ENCODE measurements at regions not wholly inside any gene's neighbourhood (a gene's known extent, or its start where the extent isn't known, plus 50 kb on each side); places are given as distances from the start of the nearest gene placed in this dataset.
"Not testable (repeated sequence)": the region's sequence is repeated elsewhere in the genome, so short reads cannot be mapped to it uniquely, and the experiment has no call there.

DNA sequence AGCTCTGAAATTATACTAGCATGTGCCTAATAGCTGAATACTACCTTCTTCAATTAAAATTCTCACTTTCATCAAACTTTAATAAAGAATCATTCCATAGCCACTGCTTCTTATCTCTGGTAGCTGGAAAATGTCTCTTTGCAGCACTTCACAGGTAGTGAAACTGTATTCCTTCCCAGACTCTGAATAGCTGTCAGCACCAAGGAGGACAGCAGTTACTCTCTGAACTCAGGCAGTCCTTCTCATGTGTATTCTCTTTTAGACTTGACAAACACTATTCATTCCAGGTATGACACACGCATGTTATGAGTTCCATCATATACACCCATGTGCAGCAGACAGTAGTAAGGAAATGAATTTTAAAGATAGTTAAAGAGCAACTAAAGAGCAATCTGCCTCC is 627.1 kb downstream of the EFNA5 start:
- DNase-seq (ENCODE audit: low spot score) = no peak
- in situ Hi-C loops (cut with HindIII; ENCODE audit: low sequenced_read_pairs) = no loop called here

DNA sequence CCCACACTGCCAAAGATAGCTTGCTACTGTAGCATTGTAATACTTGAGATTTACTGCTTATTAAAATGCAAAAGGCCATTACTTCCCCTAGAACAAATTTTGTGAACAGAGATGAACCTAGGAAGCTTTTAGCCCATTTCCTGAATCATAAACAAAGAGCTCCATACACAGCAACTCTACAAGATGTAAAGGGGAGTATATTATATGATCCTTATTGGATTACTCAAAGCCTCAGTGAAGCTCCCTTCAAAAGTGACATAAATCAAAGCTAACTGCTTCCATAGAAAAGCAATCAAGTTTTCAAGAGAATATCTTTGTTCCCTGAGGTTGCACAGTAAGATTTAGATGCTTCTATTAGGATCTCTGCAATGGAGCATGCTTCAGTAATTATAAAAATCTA is 629.8 kb downstream of the EFNA5 start:
- in situ Hi-C loops (cut with HindIII; ENCODE audit: low sequenced_read_pairs) = no loop called here
- DNase-seq (ENCODE audit: low spot score) = no peak

DNA sequence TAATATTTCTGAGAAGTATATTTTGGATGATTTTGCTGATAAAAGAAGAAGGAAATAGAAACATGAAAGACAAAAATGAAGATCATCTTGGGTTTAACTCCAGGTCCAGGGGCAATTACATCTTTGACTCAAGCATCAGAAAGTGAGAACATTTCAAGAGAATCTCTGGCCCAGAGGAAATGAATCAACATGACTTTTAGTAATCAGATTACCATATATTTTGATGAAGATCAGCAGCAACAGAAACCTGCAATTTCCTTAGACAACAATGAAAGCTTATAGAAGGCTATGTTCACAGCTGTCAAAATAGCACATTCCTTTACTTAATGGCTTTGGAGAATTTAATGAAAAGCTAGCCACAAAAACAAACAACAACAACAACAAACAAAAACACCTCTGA is 638.1 kb downstream of the EFNA5 start:
- in situ Hi-C loops (cut with HindIII; ENCODE audit: low sequenced_read_pairs) = no loop called here
- no peak for DNase-seq (ENCODE audit: low spot score)

DNA sequence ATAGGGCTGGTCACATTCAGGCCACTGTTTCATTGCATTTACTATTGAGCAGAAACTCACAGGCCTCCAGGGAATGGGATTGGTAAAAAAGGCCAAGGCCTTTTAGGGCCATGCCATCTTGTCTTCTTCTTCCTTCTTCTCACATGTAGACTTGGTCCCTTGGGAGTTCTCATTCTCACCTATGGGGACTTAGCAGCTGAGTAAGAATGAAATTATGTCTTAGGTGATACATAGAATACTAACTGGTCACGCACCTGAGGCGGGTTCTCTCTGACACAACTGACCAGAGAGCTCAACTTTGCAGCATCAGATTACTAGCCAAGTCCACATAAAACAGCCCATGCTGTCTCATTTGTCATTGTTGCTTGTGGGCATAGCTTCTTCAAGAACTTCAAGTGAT is 641.8 kb downstream of the EFNA5 start:
- in situ Hi-C loops (cut with HindIII; ENCODE audit: low sequenced_read_pairs) = no loop called here
- DNase-seq (ENCODE audit: low spot score) = no peak

GRCh38 chr5:107025712-107026497 is 644.8 kb downstream of the EFNA5 start:
- DNase-seq (ENCODE audit: low spot score) = no peak

GRCh38 chr5:107023732-107024131 is 647.0 kb downstream of the EFNA5 start:
- in situ Hi-C loops (cut with HindIII; ENCODE audit: low sequenced_read_pairs) = no loop called here
- DNase-seq (ENCODE audit: low spot score) = no peak

More at GRCh38 chr5:107025712-107026497, 644.8 kb downstream of the EFNA5 start:
- in situ Hi-C loops (cut with HindIII; ENCODE audit: low sequenced_read_pairs) = no loop called here

DNA sequence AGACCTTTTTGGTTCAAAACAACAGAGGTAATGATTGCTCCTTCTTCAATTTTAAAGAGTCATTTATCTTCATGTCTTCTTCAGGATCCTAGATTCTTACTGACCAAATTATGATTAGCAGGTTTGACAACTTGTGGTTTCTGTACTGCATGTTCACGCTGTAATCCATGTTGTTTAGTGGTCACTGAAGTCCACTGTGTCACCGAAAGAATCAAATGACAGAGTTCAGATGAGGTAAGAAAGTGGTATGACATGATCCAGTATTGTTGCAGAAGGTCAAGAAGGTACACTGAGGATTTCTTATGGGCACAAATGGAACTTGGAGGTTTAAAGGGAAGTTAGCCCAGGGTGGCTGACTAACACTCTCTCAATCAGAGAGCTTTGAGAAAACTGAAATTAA is 649.2 kb downstream of the EFNA5 start:
- DNase-seq (ENCODE audit: low spot score) = no peak
- in situ Hi-C loops (cut with HindIII; ENCODE audit: low sequenced_read_pairs) = no loop called here

DNA sequence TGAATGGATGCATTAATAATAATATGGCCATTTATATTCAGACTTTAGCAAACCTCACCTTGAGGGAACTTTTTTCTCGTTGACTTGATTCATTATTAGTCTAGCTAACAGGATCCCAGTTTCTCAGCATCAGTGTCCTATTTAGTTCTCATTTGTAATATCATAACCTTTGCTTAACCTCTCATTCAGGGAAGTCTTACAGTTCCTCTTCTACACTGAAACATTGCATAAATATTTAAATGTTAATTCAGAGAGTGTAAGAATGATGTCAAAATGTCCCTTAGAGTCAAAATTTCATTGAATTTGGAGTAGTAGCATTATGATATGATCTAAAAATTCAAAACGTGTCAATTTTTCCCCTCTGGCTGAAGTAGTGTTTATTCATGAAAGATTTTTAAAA is 650.1 kb downstream of the EFNA5 start:
- no peak for DNase-seq (ENCODE audit: low spot score)
- in situ Hi-C loops (cut with HindIII; ENCODE audit: low sequenced_read_pairs) = no loop called here

GRCh38 chr5:107017616-107018015 is 653.1 kb downstream of the EFNA5 start:
- DNase-seq (ENCODE audit: low spot score) = no peak
- in situ Hi-C loops (cut with HindIII; ENCODE audit: low sequenced_read_pairs) = no loop called here

DNA sequence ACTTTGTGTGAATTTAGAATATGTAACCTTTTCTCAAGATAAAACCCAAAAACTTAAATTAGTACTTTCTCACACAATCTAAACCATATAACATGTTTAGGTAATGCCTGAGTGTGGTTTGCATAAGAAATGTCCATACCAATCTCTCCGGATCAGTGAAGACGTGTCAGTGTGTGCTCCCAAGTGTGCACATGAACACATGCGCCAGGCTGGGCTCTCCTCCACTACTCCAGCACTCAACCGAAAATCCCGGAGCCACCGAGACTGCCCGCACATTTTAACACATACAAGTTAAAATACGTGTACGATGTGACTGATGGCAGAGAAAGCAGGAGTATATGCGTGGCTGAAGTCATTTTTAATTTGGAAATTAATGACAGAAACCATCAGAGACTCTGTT is 658.4 kb downstream of the EFNA5 start:
- no peak for DNase-seq (ENCODE audit: low spot score)
- in situ Hi-C loops (cut with HindIII; ENCODE audit: low sequenced_read_pairs) = no loop called here

DNA sequence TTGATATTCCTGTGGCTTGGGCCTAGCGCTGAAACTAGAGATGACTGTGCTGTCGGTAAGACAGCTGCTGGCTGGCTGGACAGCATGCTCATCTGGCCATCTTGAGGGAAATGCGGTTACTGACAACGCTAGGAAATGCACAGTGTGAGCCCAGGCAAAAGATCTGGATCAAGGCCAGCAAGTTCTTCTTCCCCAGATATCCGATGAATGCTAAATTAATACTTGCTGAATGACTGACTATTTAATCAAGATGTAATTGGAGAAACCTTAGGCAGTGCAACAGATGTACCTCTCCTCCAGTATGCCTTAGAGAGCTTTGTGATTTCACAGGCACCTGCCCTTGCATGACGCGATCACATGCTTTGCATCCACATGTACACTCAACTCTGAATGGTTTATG is 659.1 kb downstream of the EFNA5 start:
- in situ Hi-C loops (cut with HindIII; ENCODE audit: low sequenced_read_pairs) = no loop called here

DNA sequence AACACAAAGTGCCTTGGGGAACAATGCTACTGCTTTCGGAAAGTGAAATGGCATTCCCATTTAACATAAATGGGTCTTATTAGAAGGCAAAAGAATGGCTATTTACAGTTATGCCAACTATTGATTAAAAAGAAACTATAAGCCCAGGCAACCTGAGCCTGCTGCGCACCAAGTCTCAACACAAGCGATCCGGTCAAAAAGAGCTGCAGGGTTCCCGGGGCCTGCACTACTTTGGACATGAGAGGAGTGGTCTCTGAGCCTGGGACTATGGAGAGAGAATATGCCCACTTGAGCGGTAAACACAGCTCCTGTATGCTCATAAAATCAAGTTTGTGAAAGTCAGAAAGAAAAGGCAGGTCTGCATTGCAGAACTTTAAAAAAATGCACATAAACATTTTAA is 660.7 kb downstream of the EFNA5 start:
- in situ Hi-C loops (cut with HindIII; ENCODE audit: low sequenced_read_pairs) = no loop called here

More for the DNA sequence above, 659.1 kb downstream of the EFNA5 start:
- DNase-seq (ENCODE audit: low spot score) = no peak

DNA sequence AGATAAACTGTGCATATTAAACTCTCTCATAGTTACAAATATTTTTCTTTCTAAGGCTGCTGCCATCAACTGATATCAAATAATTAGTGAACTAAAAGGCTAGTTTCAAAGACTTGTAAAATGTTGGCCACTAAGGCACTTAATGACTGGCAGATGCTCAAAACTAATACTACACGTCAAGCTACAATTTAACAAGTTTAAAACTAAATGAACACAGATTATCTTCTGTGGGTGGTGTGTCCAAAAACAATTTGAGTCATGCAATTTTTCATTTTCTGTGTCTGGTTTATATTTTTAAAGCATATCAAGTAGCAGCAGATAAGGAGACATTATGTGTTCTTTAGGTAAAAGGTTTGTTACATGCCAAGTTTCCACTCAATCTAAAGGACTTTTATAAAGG is 665.1 kb downstream of the EFNA5 start:
- no peak for DNase-seq (ENCODE audit: low spot score)
- in situ Hi-C loops (cut with HindIII; ENCODE audit: low sequenced_read_pairs) = no loop called here

More for the DNA sequence above, 660.7 kb downstream of the EFNA5 start:
- no peak for DNase-seq (ENCODE audit: low spot score)

- no peak for DNase-seq (ENCODE audit: low spot score)
- in situ Hi-C loops (cut with HindIII; ENCODE audit: low sequenced_read_pairs) = no loop called here
These were observed 665.6 kb downstream of the EFNA5 start for GRCh38 chr5:107005161-107005560.

- no peak for DNase-seq (ENCODE audit: low spot score)
These were observed 668.6 kb downstream of the EFNA5 start for GRCh38 chr5:107002115-107002514.

GRCh38 chr5:106999506-106999905 is 671.2 kb downstream of the EFNA5 start:
- DNase-seq (ENCODE audit: low spot score); in situ Hi-C loops (cut with HindIII; ENCODE audit: low sequenced_read_pairs): not testable (repeated sequence)

More at GRCh38 chr5:107002115-107002514, 668.6 kb downstream of the EFNA5 start:
- in situ Hi-C loops (cut with HindIII; ENCODE audit: low sequenced_read_pairs) = no loop called here

- in situ Hi-C loops (cut with HindIII; ENCODE audit: low sequenced_read_pairs) = no loop called here
- no peak for DNase-seq (ENCODE audit: low spot score)
These were observed 684.7 kb downstream of the EFNA5 start for GRCh38 chr5:106986006-106986405.

DNA sequence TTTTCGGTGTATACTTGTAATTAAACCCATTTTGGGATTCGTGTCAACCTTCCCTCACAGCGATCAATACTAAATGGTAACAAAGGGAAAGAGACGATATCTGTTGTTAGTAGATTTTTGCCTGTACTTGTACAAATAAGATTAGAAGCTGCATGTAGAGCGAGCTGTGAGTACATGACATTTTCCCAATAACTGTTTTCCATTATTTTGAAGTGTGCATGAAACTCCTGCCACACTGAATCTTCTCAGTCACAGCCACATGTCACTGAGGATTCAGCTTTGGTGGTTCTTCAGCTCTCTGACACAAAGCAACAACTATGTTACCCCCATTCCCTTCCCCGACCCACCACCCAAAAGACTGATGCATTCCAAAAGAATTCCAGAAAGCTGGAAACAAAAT is 685.6 kb downstream of the EFNA5 start:
- in situ Hi-C loops (cut with HindIII; ENCODE audit: low sequenced_read_pairs) = no loop called here
- DNase-seq (ENCODE audit: low spot score) = no peak

- DNase-seq (ENCODE audit: low spot score); in situ Hi-C loops (cut with HindIII; ENCODE audit: low sequenced_read_pairs): not testable (repeated sequence)
These were observed 691.6 kb downstream of the EFNA5 start for GRCh38 chr5:106979178-106979577.

- DNase-seq (ENCODE audit: low spot score); in situ Hi-C loops (cut with HindIII; ENCODE audit: low sequenced_read_pairs): not testable (repeated sequence)
These were observed 692.1 kb downstream of the EFNA5 start for GRCh38 chr5:106978582-106979165.

- in situ Hi-C loops (cut with HindIII; ENCODE audit: low sequenced_read_pairs) = no loop called here
- no peak for DNase-seq (ENCODE audit: low spot score)
These were observed 694.4 kb downstream of the EFNA5 start for GRCh38 chr5:106976363-106976762.
